GM12801 (cell line): ENCODE measurements at regions not wholly inside any gene's neighbourhood (a gene's known extent, or its start where the extent isn't known, plus 50 kb on each side); places are given as distances from the start of the nearest gene placed in this dataset.

Experiments used
- TF ChIP-seq, protein P1 (sequence below): IDR thresholded peaks from one replicate; pipeline ENCODE4 v1.5.1; 2011; ENCODE audit warnings: control low read depth; ENCODE audit not compliant: insufficient read length; ENCODE audit errors: extremely low read depth

DNA sequence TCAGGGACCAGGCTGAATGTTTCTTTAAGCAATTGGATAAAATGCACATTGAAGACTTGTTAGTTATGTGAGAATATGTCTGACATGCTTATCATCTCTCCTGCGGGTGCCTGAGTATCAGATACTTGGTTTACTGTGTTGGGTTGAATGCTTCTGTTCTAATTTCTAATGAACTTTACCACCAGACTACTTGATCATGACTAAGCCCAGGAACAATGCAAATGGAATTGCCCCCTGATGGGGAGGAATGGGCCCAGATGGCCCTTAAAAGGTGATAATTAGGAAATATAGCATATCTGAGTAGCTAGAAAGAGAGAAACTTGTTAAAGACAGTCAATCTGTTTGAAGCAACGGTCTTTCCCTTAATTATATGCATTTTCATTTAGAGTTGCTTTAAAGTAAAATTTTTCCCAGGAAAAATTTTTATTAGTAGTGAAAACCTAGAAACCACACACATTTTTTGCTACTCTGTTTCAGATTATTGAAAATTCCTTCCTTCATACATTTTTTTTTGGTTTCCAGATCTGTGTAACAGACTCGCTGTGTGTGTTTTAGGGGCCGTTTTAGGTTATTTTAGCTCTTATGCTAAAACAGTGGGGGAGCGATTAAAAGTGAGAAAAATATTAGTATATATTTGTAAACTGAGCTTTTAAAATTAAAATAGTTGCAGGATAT lies 186.6 kb downstream of the TM9SF2 start:
- TF ChIP-seq, protein P1, sequence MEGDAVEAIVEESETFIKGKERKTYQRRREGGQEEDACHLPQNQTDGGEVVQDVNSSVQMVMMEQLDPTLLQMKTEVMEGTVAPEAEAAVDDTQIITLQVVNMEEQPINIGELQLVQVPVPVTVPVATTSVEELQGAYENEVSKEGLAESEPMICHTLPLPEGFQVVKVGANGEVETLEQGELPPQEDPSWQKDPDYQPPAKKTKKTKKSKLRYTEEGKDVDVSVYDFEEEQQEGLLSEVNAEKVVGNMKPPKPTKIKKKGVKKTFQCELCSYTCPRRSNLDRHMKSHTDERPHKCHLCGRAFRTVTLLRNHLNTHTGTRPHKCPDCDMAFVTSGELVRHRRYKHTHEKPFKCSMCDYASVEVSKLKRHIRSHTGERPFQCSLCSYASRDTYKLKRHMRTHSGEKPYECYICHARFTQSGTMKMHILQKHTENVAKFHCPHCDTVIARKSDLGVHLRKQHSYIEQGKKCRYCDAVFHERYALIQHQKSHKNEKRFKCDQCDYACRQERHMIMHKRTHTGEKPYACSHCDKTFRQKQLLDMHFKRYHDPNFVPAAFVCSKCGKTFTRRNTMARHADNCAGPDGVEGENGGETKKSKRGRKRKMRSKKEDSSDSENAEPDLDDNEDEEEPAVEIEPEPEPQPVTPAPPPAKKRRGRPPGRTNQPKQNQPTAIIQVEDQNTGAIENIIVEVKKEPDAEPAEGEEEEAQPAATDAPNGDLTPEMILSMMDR = no peak

DNA sequence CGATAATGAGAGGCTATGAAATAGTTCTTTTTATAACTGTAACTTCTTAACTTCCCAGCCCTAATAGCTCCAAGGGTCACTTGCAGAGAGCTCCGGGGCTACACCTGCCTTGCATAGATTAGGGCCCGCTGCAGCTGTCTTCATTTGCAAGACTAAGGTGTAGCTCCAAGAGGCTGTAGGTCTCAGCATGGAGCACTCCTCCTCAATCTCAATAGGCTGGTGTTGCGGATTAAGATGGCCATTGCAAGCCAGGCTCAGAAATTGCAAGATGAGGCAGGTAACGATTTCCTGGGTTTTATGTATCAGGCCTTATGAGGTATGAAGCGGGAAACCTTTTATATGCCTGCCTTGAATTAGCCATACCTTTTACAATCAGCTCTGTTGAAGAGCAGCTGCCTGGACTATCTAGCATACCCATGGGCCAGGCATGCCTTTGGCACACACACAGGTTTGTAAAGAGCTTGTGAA lies 185.7 kb downstream of the TM9SF2 start:
- TF ChIP-seq, protein P1 = no peak

DNA sequence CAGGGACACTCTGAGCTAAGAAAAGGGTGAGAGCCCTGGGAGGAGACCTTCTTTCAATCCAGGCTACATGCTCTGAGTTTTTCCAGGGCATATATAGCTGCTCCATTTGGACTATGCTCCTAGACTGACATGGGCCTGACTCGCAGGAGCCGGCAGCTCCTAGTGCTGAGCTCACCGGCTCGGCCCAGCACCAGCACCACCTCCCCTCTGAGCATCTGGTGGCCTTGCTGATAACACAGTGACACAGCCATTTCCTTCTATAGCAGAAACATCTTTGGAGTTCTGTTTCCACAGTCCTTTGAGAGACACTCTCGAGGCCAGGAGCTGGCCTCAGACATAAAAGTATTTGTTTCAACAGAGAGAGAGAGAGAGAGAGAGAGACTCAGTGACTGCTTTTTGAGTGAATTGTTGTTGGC lies 184.9 kb downstream of the TM9SF2 start:
- TF ChIP-seq, protein P1 = no peak

DNA sequence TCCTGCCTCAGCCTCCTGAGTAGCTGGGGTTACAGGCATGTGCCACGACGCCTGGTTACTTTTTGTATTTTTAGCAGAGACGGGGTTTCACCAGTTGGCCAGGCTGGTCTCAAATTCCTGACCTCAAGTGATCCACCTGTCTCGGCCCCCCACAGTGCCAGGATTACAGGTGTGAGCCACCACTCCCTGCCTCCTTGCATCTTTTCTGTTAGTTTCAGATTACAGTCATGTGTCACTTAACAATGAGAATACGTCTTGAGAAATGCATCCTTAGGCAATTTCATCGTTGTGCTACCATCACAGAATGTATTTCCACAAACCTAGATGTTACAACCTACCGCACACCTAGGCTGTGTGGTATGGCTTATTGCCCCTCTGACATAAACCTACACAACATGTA lies 180.4 kb downstream of the TM9SF2 start:
- TF ChIP-seq, protein P1 = no peak

DNA sequence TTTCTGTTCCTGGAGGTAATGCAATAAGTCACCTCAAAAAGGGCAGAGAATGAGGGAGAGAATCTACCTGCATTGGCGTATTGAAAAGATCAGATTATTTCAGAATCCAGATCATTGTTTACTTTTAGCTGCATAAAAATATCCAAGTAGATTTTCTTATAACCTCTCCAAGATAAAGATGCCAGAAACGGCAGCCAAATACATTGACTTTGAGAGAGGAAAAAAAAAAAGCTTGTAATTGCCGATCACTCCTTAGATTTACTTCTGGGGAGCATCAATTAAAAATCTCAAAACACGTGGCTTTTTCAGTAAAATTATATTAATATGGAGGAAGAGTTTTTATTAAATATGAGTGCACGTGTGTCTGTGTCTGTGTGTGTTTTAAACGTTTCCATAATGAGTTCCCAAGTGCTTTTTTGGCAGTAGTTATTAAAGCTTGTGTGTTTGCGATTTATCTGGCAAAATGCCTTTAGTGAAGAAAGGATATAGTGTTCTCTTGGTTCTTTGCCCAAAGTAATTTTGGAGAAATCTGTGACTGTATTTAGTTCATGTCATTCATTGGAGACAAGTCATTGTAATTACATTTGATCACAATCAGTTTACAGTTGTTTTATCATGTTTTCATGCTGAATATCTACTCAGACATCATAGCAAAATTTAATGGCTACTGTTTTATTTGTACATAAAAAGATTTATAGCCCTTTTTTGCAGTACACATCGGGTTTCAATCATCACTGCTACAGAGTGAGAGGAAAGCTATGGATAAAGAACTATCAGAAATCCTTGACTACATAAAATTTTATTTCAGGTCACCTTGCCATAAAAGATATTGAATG lies 176.1 kb downstream of the TM9SF2 start:
- TF ChIP-seq, protein P1 = no peak

DNA sequence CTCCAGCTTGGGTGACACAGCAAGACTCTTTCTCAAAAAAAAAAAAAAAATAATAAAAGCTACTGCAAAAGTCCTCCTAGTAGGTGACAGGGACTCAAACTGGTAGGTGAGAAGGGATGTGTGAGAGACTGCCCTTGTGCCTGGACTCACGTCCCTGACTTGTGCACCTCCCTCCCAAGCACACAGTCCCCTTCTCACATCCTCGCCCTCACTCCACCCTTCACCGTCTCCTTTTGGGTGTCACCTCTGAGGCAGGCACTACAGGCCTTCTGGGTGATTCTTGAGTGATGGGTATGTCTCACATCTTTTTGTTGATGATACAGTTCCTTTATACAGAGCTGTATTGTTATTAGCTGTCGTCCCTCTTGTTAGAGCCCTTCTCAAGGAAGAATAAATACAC lies 170.5 kb downstream of the TM9SF2 start:
- TF ChIP-seq, protein P1 = no peak

DNA sequence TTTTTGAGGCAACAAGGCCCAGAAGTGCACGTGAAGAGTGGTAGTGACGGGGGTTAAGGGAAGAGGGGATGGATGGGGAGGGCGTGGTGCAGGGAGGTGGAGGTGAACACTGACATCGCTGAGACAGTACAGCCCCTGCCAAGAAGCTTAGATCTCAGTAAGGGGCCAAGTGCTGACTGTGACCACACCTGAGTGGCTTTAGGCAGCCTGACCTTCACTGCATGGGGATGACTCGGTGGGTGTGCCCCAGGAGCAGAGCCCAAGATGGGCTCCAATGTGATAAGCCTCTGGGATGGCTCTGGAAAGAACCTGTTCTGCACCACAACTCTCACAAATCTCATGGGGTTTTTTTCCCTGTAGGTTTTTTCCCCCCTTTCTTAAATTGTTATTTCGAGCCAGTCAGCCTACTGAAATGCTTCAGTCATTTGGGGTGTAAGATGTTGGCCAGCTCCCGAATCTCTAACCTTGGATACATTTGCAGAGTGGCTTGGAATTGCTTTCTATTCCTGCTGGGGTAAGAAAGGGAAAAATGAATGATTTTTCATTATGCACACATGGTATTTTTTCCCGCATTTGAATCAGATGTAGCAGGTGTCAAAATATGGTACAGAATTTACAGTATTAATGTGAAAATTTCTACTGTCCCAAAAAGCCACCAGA lies 165.0 kb downstream of the TM9SF2 start:
- TF ChIP-seq, protein P1 = no peak
